GM18498 (cell line): ENCODE measurements at regions not wholly inside any gene's neighbourhood (a gene's known extent, or its start where the extent isn't known, plus 50 kb on each side); places are given as distances from the start of the nearest gene placed in this dataset.
"Not testable (repeated sequence)": the region's sequence is repeated elsewhere in the genome, so short reads cannot be mapped to it uniquely, and the experiment has no call there.

Experiments
- ATAC-seq: cut with Tn5 transposase; IDR thresholded peaks from one replicate; pipeline ENCODE4 v1.9.1; 2021; ENCODE audit warnings: mild to moderate bottlenecking, moderate library complexity; ENCODE audit not compliant: unreplicated experiment

- no peak for ATAC-seq
These were observed 183.8 kb upstream of the INTU start for GRCh38 chr4:127448986-127449385.

- no peak for ATAC-seq
These were observed 183.3 kb upstream of the INTU start for GRCh38 chr4:127449449-127449848.

- ATAC-seq = no peak
These were observed 182.5 kb upstream of the INTU start for GRCh38 chr4:127450276-127450675.

- ATAC-seq = no peak
These were observed 168.9 kb upstream of the INTU start for GRCh38 chr4:127463883-127464282.

DNA sequence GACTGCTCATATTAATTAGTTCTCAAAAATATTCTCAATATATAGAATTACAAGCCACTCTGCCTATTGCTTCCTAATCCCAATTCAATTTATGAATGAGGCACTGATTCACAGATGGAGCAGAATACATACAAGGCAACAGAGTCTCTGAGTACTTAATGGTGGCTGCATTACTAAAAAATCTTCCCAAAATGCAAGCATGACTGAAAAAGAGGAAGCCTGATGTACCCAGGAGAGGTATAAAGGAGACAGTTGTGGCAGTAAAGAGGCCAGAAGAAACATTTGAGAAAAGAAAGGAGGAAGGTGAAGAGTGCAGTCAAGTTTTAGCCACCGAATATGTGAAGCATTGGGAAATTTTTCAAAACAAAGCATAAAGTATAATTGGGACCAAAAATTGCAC lies 163.2 kb upstream of the INTU start:
- ATAC-seq = no peak

GRCh38 chr4:127469959-127470809 lies 162.6 kb upstream of the INTU start:
- ATAC-seq = no peak

DNA sequence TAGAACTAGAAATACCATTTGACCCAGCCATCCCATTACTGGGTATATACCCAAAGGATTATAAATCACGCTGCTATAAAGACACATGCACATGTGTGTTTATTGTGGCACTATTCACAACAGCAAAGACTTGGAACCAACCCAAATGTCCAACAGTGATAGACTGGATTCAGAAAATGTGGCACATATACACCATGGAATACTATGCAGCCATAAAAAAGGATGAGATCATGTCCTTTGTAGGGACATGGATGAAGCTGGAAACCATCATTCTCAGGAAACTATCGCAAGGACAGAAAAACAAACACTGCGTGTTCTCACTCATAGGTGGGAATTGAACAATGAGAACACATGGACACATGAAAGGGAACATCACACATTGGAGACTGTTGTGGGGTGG lies 154.5 kb upstream of the INTU start:
- not testable (repeated sequence) for ATAC-seq

DNA sequence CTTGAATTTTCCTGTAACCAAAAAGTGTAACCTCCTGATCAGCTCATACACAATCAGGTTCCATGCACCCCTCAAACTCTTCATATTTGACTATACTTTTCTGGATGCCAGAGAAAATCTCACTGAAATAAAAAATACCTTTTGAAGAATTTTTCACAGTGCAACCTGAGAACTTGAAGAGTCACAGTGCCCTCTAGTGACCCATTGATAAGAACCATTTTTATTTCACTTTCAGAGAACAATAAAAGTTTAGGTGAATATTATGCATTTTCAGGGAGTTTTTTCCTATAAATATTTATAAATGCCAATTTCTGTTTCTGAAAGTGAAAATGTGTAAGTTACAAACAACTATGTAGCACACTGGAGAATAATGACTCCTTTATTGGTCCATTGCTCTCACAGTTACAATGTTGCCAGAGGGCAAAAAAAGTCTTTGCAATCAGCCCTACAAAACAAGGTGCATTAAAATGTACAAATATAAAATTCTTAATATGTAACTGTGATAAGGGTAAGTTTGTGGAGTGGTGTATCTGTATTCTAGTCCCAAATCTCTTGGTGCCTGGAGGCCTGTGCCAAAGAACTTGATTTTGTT lies 153.6 kb upstream of the INTU start:
- peak; percentile 52 for ATAC-seq

DNA sequence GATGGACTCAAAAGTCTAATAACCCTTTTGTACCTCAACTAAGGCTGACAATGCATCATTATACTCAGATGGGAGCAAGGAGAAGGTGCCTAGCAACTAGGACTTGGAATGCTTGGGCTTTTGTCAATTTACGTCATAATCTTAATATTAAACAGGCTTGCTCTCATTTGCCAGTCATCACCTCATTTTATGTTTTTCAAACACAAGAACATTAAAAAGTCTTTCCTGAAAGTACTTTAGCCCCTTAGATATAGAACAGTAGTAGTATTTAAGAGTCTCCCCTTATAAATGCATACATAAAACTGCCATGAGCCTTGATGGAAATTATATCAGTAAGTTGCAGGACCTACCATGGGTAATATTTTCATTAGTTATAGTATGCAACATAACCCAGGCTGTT lies 150.7 kb upstream of the INTU start:
- ATAC-seq = no peak

DNA sequence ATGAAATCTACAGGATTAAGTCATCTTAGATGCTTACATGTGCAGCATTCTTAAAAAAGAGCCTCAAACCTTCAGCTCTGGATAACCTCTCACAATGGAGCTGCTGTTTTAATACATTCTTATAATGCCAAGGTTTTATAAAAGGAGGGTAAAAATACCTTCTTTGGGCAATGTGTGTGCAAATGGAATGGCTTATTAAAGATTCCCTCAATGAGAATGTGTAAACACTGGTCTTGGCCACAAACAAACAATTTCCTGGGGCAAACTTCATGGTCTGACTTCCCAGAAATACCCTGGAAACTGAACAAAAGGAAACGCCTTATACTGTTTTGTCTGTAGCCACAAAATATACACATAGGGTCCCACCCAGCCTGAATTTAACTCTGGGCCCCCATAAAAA lies 148.6 kb upstream of the INTU start:
- no peak for ATAC-seq

DNA sequence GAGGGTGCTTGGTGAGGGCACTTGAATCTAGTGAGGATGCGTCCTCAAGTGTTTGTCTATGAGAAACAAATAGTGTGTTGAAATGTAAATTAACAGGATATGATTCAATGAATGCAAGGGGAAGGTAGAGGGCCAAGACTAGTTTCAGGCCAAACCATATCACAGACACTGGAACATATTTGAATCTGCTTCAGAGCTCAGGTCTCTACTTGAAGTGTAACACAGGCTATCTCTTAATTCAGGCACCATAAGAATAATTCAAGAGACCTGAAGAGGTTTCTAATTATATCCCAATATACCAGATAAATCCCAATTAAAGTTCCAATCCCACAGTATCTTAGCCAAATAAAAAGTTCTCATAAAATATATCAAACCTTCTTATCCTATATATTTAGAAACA lies 146.5 kb upstream of the INTU start:
- ATAC-seq = no peak

DNA sequence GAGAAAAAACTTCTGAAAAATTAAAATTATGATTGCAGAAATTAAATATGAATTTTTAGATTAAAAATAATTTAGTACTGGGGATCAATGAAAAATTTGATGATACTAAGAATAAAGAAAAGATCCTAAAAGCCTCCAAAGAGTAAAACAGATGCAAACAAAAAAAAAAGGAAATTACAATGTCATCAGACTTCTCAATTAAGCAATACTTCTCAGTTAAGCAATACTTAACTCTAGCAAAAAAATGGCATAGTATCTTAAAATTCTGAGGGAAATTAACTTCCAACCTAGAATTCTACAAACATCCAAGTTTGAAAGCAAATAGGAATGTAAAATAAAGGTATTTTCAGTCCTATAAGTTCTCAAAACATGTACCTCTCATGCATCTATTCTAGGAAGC lies 141.2 kb upstream of the INTU start:
- ATAC-seq = no peak

DNA sequence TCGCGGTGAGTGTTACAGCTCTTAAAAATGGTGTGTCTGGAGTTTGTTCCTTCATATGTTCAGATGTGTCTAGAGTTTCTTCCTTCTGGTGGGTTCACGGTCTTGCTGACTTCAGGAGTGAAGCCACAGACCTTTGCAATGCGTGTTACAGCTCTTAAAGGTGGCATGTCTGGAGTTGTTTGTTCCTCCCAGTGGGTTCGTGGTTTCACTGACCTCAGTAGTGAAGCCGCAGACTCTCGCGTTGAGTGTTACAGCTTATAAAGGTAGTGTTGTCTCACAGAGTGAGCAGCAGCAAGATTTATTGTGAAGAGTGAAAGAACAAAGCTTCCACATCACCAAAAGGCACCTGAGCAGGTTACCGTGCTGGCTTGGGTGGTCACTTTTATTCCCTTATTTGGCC lies 135.9 kb upstream of the INTU start:
- ATAC-seq = not testable (repeated sequence)

GRCh38 chr4:127498366-127498765 lies 134.4 kb upstream of the INTU start:
- ATAC-seq = no peak

DNA sequence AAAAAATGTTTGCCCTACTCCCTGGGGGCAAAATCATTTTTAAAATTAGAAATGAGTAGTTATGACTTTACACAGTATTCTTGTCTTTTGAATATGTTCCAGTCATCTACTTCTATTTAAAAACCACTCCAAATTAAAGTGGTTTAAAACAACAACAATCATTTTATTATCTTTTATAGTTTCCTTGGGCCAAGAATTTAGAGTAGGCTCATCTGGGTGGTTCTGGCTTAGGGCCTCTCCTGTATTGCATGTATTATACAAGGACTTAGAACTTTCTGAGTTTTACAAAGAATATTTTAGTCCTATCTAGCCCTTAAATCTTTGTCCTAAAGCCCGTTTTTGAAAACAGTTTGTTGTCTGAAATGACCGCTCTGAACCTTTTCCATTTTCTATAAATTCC lies 132.5 kb upstream of the INTU start:
- ATAC-seq = no peak

DNA sequence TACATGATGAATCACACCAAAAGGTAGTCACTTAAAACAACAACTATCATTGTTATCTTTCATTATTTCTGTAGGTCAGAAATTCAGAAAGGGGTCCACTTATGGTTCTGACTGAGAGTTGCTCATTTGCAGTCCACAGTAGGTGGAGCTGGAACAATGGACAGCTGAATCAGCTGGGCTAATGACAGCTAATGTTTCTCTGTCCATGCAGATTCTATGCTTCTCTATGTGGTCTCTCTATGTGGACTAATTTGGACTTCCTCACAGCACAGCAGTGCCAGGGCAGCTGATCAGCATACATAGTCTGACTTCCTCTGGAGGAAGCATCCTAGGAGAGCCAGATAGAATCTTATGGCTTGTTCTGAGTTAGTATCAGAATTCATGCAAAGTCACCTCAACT lies 131.7 kb upstream of the INTU start:
- no peak for ATAC-seq

- no peak for ATAC-seq
These were observed 129.6 kb upstream of the INTU start for GRCh38 chr4:127503111-127503510.

GRCh38 chr4:127505203-127505602 lies 127.6 kb upstream of the INTU start:
- ATAC-seq = no peak

DNA sequence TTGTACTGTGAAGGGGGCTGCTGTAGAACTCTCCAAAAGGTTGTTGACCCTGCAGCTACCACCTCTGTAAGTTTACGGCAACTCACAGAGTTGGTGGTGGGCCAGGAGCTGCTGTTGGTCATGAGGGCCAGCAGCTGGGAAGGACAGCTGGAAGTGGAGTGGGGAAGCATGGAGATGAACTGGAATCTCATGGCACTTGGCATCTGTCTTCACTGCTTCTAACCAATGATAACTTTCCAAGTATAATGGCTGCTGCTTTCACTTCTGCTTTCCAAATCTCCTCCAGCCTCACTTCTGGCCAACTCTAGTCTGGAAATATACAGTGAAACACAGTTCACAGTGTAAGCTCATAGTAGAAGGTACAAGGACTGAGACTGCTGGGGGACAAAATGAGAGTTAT lies 126.5 kb upstream of the INTU start:
- ATAC-seq = no peak

DNA sequence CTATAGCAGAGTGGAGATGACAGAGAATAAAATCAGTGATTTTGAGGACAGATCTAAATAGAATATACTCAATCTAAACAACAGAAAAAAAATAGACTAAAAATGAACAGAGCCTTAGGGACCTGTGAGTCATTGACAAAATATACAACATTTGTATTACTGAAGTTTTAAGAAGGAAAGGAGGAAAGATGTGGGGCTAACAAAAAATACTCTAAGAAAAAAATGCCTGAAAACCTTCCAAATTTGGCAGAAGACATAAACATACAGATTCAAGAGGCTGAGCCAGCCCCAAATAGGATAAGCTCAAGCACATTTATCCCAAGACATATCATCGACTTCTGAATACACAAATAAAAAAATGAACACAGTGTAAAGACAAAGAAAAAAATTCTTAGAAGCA lies 123.6 kb upstream of the INTU start:
- no peak for ATAC-seq

- not testable (repeated sequence) for ATAC-seq
These were observed 120.1 kb upstream of the INTU start for GRCh38 chr4:127512672-127513071.

GRCh38 chr4:127515259-127515658 lies 117.5 kb upstream of the INTU start:
- not testable (repeated sequence) for ATAC-seq

DNA sequence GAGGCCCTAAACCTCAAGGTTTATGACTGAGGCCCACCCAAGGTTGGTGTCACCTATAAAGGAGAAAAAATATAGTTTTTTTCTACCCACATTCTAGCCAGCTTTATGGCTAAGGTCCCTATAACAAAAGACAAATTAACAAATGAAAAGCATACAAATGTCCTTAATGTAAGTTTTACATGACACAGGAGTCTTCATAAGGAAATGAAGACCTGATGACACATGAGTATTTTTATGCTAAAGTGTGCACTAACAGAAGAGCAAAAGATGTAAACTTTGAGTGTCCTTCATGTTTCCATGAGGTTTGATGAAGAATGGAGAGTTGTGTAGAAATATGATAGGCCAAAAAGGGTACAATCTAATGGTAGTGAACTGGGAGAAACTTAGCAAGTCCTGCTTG lies 114.7 kb upstream of the INTU start:
- ATAC-seq = no peak
